DMS153 treated with DMSO at 0.1 percent for 48 hours (cell line): ENCODE measurements at regions not wholly inside any gene's neighbourhood (a gene's known extent, or its start where the extent isn't known, plus 50 kb on each side); places are given as distances from the start of the nearest gene placed in this dataset.

Source experiments
- DNase-seq: peaks from one replicate; lab custom pipeline; 2025; ENCODE audit not compliant: unreplicated experiment; lab: John Stamatoyannopoulos, UW

DNA sequence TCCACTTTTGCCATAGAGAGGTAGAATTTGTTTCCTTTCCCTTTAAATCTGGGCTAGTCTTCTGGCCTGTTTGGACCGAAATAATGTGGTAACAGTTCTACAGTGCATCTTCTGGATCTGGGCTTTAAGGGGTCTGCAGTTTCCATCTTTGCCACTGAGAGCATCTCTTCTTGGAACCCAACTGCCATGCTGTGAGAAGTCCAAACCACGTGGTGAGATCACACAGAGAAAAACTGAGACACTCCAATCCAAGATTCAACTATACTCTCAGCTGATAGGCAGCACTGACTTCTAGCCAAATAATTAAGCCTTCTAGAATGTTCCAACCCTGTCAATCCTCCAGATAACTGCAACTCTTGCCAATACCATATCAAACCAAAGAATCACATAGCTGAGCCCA lies 261.1 kb downstream of the INSIG2 start:
- no peak for DNase-seq

DNA sequence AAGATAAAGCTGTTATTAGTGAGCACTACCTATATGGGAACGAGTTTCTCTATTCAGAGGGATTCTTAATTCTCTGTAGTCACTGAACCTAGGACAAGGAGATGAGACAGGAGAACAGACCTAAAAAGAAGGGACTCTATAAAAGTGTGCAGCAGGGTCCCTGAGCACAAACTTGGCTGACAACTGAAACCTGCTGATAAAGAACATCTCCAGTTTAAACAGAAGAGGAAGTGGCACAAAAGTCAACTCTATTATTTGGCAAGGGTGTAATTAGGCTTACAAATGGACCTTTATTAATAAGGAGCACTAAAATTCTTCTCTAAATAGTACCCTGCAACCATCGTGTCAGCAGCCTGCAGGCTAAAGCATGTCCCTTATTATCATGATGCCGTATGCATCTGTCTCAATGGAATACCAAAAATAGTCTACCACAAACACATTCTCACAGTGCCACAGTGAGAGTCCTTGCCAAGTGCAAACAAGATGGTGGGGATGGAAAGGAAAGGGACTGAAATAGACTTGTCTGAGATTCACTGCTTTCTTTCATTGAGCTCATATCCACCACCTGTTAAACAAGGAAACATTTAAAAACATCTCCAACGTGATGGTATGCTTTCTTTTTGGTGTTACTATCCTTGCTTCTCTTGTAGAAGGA lies 260.2 kb downstream of the INSIG2 start:
- DNase-seq, result no peak

DNA sequence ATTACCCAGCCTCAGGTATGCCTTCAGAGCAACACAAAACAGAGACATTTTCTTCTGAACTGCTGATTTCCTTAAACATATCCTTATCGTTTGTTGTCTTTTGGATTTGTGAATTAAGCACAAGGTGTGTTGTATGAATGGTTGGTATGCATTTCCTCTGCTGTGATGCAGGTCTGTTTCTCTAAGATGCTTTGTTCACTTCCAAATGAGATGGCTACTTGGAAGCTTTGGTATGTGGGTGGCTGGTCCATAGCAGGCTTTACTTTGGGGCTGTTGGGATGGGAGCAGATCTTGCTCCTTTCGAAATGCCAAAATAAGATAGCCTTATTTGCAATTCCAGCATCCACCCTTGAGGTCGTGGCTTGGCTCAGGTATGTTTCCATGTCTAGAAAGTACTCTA lies 257.2 kb downstream of the INSIG2 start:
- DNase-seq, result no peak

DNA sequence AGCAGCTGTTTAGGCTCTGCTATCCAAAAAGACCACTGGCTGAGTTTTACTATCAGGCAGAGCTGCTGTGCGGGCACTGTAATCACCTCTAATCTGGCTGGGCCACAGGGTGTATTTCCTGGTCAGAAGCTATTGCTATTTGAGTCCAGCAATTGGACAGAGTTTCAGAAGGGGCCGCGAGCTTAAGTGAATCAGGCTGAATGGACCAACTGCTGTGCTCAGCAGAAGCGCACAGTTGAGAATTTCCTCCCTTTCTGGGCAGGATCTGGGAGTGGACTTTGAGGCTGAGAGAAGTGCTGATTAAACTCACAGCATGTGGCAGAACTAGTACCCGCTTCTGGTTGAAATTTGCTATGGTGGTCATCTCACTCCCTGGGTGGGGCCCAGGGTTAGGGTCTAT lies 251.8 kb downstream of the INSIG2 start:
- no peak for DNase-seq

DNA sequence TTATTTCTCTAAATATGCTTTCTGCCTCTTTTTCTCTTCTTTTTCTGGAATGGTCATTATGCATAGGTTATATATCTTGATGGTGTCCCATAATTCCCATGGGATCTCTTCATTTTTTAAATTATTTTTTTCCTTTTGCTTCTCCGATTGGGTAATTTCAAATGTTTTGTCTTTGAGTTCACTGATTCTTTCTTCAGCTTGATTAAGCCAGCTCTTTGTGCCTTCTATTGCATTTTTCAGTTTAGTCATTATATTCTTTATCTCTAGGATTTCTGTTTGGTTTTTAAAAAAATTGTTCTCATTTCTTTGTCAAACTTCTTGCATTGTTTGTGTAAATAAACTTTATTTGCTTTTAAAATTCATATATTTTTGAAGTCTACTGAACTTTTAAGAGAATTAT lies 251.1 kb downstream of the INSIG2 start:
- no peak for DNase-seq

DNA sequence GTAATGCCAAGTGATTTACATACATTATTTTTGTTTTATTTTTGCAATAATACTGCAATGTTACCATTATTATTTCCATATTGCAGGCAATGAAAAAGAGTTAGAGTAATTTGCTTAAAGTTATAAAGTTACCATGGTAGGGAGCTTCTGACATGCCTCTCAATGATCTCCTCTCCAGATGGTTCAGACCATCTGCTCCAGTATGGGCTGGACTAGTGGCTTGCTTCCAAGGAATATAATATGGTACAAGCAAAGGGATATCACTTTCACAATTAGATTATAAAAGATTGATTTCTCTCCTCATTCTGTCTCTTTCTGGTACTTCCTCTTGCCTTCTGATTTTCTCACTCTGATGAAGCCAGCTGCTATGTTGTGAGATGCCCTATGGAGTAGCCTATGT lies 245.4 kb downstream of the INSIG2 start:
- no peak for DNase-seq

DNA sequence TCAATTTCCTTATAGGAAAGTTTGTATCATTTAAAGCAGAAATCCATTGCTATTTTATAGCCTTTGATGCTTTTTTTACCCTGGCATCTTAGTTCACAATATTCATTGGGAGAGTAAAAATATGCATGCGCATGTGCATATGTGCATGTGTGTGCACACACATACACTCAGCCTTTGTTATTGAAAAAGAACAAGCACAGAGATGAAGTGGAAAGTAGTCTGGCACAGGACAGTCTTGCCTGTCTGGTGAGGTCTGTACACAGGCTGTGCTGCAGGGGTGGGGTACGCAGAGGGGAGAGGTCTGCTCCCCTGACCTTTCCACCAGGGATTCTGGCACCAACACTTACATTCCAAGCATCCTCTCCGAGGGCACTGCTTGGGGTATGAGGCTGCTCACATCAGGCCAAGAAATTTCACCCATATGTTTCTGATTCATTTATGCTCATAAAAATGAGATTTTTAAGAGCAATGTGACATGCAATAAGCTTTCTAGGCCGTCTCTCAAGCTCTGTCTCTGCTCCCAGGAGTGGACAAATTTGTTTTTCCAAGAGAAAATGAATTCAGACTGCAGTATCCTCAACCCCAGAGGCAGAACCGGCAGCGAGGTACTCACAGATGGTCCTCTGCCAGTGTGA lies 237.2 kb downstream of the INSIG2 start:
- DNase-seq, result no peak

DNA sequence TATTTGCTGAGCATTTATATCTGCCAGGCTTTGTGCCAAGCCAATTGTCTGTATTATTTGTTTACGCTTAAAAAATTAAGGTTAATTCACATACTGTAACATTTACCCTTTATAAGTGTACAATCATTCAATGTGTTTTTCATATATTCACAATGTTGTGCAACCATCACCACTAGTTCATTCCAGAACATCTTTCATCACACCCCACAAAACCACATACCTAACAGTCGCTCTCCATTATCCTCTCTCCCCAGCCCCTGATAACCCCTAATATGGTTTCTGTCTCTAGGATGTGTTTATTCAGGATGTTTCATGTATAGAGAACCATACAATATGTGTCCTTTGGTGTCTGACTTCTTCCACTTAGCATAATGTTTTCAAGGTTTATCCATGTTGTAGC lies 234.1 kb downstream of the INSIG2 start:
- no peak for DNase-seq

DNA sequence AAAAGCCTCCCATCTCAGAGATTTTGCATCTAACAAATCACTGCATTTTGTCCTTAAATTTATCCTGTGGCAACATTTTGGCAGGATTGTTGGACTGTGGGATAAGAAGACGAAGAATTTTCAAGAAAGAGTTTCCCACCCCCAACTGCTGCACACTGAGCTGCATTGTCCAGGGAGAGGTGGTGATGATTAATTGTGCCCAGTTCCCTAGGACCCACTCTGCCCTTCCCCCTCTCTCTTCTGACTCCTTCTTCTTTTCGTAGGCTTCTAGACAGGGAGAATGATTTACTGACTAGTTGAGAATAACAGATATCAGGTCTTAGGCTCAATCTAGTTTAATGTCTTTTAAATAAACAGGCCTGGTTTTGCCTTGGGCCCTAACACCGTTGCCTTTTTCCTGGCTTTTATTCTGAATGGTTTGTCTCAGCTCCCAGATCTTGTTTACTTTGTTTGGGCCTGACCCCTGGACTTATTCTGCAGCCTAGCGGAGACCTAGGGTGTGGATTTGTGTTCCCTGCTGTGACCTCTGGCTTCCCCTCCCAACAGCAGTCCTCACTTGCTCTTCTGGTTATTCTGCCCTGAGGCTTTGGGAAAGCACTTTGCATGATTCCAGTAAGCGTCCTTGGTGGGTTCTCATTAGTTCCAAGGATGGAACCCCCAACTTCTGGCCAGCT lies 233.3 kb downstream of the INSIG2 start:
- DNase-seq, result no peak

DNA sequence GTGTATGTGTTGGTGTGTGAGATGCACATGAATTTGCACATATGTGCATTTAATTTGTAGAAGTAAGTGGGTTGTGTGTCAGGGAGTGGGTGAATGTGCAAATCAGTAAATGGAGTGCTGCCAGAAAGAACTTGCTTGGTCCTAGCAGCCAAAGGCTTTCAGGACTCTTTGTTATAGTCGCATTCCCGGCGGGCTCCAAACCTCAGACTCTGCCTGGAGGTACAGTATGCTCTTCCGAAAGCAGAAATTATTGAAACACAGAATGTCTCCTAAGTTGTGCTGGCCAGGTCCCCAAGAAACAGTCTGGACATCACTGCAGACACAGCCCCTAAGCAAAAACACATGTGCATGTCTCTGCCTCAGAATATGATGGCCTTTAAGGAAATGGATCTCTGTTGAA lies 232.4 kb downstream of the INSIG2 start:
- no peak for DNase-seq

DNA sequence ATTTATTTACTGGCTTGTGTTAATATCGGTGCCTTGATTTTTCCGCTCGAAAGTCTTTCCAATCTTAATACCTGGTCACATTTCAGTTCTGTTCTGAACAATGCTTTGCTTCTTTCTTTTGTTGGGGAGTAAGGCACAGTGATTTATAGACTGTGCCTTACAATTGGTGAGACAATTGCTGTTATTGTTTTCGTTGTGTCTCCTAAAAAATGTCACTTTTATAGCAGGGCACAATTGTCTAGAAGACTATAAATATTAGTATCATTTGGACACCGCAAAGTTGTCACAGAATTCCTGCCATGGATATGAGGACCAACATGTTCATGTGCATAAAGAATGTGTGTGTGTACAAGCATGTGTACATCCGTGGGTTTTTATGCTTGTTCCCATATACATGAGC lies 231.9 kb downstream of the INSIG2 start:
- no peak for DNase-seq

DNA sequence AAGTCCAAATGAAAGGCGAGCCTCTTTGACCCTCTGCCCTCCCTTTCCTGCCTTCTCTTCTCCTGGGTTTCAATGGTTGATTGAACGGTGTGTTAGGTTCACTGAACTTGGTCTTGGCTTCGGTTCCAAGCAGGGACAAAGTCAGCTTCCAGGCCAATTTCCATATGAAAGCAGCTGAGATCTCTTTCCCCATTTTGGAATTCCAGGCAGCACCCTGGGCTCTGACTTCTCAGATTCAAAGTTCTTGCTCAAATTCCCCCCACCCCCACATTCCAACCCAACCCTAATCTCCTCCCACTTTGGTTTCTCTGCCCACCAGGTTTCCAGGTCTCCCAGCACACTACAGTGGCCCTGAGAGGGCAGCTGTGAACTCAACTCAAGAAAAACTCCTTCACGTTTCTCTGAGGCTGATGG lies 231.0 kb downstream of the INSIG2 start:
- DNase-seq, result no peak

DNA sequence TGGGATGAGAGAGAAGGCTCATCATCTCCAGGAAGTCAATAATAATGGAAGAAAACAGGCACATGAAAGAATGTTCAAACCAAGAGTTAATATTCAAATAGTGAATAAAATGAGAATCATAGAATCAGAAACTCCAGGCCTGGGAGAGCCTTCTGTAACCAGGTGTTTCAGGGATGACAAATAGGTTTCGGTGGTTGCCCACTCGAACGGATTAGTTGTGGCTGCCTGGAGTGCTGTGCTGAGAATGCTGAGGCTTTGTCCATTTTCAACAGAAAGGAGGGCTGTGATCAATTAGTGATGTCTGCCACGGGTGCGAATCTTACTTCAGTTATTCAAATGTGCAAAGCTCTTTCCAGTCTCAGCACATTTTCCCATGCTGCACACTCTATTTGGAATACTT lies 227.3 kb downstream of the INSIG2 start:
- no peak for DNase-seq

DNA sequence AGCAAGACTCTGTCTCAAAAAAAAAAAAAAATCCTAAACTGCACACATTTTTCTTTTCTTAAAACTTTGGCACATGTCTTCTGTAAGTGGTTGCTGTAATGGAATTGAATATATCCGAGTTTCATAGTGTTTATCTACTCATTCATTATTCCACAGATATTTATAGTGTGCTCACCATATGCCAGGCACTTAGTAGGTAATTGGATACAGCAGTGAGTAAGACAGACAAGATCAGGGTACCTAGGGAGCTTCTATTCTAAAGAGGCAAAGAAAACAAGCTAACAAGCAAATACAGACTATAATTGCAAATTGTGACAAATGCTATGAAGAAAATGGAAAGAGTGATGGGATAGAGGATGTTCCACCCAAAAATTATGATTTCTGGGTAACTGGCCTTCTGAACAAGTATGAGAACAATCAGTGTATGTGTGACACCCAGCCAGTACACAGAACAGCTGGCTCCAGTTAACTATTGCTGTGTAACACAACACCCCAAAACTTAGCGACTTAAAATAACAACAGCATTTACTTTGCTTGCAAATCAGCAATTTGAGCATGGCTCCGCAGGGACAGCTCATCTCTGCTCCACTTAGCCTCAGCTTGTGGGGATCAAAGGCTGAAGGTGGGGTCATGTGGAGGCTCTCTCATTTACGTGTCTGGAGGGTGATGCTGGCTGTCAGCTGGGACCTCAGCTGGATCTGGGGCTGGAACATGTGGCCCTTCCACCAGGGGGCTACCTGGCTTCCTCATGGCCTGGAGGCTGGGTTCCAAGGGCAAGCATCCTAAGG lies 224.9 kb downstream of the INSIG2 start:
- no peak for DNase-seq

DNA sequence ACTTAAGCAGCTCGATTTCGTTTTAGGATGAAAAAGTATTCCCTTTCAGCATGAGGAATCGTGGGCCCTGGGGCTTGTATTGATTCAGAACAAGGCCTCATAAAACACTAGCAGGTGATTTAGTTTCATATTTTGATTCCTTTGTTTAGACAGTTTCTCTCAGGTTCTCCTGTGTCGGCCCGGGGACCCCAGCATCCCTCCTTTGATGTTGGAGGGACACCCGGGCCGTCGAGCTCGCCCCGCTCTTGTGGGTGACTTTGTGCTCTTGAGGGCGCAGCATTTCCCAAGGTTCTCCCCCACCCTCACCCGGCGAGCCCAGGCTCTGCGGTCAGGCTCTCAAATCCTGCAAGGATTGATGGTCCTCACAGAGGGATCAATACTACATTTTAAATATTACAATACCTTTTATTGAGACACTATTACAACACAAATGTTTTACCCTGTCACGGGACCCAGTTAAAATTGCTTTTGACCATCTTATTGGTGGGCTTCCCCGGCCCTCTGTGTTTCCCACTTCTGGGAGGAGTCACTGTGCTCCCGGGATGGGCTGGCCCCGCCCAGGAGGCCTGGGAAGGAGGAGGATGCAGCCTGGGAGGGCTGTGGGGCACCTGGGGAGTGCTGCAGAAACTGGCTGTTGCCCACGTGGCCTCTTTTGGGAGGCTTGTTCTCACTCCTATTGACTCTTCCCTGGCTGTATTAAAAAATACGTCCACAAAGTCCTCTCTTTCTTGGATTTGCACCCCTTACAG lies 222.6 kb downstream of the INSIG2 start:
- DNase-seq, result no peak

DNA sequence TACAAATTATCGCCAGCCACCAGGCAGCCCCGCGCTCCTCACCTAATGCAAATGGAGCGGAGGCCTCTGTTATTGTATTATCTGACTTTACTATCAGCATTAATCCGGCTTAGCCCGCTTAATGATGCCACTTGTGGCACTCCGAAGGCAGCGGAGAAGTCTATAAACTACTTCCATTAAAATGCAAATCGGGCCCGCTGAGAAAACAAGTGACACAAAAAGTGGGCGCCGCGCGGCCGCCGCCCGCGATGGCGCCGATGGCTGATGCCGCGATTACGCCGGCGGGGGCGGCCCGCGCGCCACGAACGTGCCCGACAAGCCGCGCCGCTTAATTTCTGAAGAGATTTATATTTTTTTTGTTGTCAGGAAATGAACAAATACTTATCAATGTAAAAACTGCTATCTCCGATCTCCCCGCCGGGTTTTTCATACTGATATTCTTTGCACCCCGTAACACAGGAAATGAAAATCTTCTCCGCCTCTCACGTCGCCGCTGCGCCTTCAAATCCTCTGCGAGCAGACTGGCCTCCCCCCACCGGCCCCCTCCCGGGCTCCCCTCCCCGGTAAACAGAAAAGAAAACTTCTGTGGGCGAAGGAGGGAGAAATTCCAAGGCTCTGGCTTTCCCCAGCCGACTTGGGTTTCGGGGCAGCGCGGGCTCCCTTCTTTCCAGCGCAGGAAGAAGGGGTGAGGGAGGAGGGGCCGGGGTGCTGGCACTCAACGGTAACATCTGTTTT lies 221.8 kb downstream of the INSIG2 start:
- no peak for DNase-seq

DNA sequence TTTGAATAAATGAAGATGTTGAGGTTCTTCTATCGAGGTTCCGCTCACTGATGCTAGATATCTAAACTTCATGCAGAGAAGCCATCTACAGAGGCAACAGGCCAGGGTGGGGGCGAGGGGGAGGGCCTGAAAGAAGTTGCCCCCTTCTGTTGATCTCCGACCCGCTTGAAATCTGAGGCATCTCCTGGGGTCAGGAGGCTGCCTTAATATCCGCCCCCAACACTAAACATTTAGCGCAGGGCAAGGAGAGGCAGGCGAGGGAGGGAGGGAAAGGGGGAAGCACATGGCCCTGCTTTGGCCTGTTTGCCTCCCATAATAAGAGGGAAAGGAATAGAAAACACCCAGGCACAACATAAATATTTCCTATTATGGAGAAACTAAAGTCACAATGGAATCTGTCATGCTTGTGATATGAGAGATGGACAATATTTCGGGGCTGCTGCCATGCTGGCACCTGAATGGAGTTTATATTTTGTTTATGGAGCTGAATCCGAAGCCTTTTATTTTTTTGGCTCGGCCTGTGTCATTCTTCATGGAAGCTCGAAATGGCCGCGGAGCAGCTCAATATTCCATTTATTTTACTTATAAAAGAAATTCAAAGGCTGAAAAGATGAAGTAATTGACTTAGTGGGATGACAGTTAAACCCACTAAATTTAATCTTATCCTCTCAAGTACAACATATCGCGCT lies 221.1 kb downstream of the INSIG2 start:
- no peak for DNase-seq

DNA sequence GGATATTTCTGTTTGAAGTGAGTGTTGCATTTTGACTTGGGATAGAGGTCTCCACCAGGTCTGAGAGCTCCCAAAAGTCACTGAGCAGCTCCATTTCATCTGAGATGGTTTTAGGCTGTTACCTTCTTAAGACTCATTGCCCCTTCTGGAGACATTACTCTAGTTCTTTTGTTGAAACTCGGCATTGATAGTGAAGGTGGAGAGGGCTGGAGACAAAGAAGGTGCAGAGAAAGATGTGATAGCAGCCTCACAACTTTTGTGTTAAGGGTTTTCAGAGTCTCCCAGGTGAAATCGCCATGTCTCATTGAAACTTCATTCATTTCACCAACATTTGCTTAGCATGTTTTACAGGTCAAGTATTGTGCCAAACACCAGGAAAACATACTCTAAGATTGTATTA lies 219.6 kb downstream of the INSIG2 start:
- DNase-seq, result no peak

DNA sequence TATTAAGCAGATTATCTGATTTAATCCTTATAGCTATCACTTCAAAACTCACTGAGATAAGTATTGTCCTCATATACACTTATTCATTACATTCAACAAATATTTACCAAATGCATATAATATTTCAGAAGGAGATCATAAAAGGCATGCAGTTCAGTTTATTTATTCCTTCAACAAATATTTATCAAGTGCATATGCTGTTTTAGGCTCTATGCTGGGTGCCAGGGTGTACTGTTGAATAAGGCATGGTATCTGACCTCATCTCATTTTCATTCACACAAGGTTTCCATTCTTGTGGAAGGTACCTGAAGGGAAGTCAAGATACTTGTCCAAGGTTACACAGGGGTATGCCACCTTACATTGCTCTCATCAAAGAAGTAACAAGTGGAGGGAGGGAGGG lies 213.0 kb downstream of the INSIG2 start:
- DNase-seq, result no peak

DNA sequence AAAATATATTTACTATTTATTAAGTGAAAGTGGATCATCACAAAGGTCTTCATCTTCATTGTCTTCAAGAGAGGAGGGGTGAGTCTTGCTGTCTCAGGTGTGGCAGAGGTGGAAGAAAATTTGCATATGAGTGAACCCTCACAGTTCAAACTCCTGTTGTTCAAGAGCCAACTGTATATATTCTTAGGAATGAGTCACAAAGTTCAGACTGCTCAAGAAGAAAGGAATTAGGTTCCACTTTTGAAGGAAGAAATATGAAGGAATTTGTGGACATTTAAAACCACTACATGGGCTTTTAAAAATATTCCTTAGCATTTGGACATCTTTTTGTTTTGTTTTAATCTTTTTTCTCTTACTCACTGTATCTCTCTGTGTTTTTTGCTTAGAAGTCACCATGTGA lies 212.6 kb downstream of the INSIG2 start:
- no peak for DNase-seq
